Activated CD4-positive, alpha-beta memory T cell treated with anti-CD3 and anti-CD28 coated beads for 36 hours (primary cell): ENCODE measurements at regions not wholly inside any gene's neighbourhood (a gene's known extent, or its start where the extent isn't known, plus 50 kb on each side); places are given as distances from the start of the nearest gene placed in this dataset.
"Not testable (repeated sequence)": the region's sequence is repeated elsewhere in the genome, so short reads cannot be mapped to it uniquely, and the experiment has no call there.

Source experiments
- CTCF ChIA-PET: fragments of 350-600 bp; sonication (Branson Sonifier 250); formaldehyde crosslinking; loops from one replicate; lab custom pipeline; 2021; ENCODE audit warnings: antibody characterized with exemption, inconsistent platforms; lab: Charles Lee
- POLR2A ChIA-PET: fragments of 350-600 bp; sonication (Branson Sonifier 250); formaldehyde crosslinking; loops from one replicate; lab custom pipeline; 2021; ENCODE audit warnings: antibody characterized with exemption; lab: Charles Lee
- DNase-seq: peaks from one replicate; pipeline ENCODE4 v3.0.0-alpha.2; 2020
- H3K27ac Mint-ChIP-seq: one replicate; pipeline ENCODE4 v1.8.0; 2021; ENCODE audit warnings: mixed read lengths
- H3K27me3 Mint-ChIP-seq: one replicate; pipeline ENCODE4 v1.8.0; 2021; ENCODE audit warnings: mixed read lengths
- H3K36me3 Mint-ChIP-seq: one replicate; pipeline ENCODE4 v1.8.0; 2021; ENCODE audit warnings: mixed read lengths
- H3K4me1 Mint-ChIP-seq: one replicate; pipeline ENCODE4 v1.8.0; 2021; ENCODE audit warnings: low read depth, mixed read lengths
- H3K4me3 Mint-ChIP-seq: one replicate; pipeline ENCODE4 v1.8.0; 2021; ENCODE audit warnings: mild to moderate bottlenecking, mixed read lengths
- H3K9me3 Mint-ChIP-seq: one replicate; pipeline ENCODE4 v1.8.0; 2021; ENCODE audit warnings: mixed read lengths
- intact Hi-C: fragments of 100-400 bp; cut with micrococcal nuclease; formaldehyde crosslinking; loops from one replicate; pipeline ENCODE4 v1.15.1; 2023

DNA sequence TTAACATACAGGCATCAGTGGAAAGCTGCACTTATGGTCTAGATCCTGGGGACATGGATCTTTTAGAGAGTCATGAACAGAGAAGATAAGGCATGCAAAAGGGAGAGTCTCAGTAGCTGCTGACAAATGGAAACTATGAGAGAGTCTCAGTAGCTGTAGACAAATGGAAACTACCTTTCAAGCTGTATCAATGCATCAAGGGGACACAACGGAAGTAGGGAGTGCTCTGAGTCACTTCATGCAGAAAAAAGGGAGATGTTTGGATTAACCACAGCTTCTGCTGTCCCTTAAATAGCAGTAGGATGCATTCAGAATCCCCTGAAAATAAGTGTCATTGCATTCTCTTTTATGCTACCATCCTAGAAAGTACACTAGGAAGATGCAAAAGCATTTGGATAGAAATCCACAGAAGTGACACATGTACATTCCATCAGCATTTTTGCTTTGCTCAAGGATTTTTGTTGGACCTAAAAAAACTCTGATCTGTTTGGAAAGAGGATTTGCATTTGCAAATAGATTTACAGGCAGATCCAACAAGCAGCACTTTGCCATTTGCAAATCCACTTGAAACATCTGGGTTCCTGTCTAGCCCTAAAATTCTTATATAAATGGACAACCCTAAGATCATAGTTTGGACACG is 227.5 kb upstream of the LMO3 start:
- DNase-seq: no peak
- H3K4me1 Mint-ChIP-seq: no peaks in the 10 kb centered on the region
- H3K4me3 Mint-ChIP-seq: no peak overlapping the region
- intact Hi-C loops: no loop called here
- no peaks in the 10 kb centered on the region for H3K27me3 Mint-ChIP-seq
- ChIA-PET POLR2A (no interaction called here), CTCF (no interaction called here)
- H3K9me3 Mint-ChIP-seq: peaks cover 16% of the 10 kb centered on the region
- no peaks in the 10 kb centered on the region for H3K36me3 Mint-ChIP-seq
- no peak overlapping the region for H3K27ac Mint-ChIP-seq

DNA sequence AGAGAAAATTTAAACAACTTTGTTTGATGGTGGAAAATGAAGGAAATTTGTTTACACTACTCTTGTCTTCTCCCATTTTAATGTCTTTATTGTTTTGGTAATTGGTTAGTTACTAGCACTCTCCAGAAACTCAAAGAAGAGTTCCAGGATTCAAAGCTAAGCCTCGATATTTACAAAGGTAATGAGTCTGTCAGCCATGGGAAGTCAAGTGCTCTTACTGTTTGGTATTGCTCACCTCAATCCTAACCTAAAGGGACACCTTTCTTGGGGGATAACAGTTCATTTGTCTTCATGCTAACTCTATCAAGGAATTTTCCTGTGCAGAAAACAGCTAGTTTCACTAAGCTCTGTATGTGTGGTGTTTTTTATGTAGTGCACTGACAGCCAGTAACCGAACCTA is 222.9 kb upstream of the LMO3 start:
- Mint-ChIP-seq H3K4me1 (no peaks in the 10 kb centered on the region), H3K27me3 (no peaks in the 10 kb centered on the region), H3K36me3 (no peaks in the 10 kb centered on the region), H3K9me3 (peaks cover 21% of the 10 kb centered on the region), H3K4me3 (no peak overlapping the region), H3K27ac (no peak overlapping the region)
- CTCF ChIA-PET: no interaction called here
- intact Hi-C loops: no loop called here
- no peak for DNase-seq
- POLR2A ChIA-PET: no interaction called here

- H3K27me3 Mint-ChIP-seq: no peaks in the 10 kb centered on the region
- no peak overlapping the region for H3K4me3 Mint-ChIP-seq
- intact Hi-C loops: no loop called here
- H3K4me1 Mint-ChIP-seq: no peaks in the 10 kb centered on the region
- DNase-seq: no peak
- H3K9me3 Mint-ChIP-seq: peaks cover 17% of the 10 kb centered on the region
- H3K36me3 Mint-ChIP-seq: no peaks in the 10 kb centered on the region
- ChIA-PET POLR2A (no interaction called here), CTCF (no interaction called here)
- H3K27ac Mint-ChIP-seq: no peak overlapping the region
These were observed 201.8 kb upstream of the LMO3 start for GRCh38 chr12:16807731-16808130.

DNA sequence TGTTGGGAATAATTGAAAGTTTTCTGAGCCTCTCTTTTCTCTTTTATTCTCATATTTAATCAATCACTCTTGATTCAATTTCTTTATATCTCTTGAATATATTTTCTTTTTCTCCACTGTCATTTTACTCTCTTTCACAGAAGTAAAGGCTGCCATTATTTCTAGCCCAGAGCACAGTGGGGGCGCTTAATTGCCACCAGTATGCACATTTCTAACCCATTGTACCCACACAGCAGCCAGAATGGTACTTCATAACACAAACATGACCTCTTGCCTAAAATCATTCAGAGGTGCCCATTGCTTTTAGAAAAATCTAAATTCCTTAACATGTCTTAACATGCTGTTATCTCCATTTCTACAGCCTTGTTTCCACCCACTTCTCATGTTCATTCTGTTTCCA is 190.2 kb upstream of the LMO3 start:
- CTCF ChIA-PET: no interaction called here
- H3K9me3 Mint-ChIP-seq: peaks cover 19% of the 10 kb centered on the region
- no peak for DNase-seq
- H3K27ac Mint-ChIP-seq: no peak overlapping the region
- H3K36me3 Mint-ChIP-seq: no peaks in the 10 kb centered on the region
- no peaks in the 10 kb centered on the region for H3K4me1 Mint-ChIP-seq
- H3K4me3 Mint-ChIP-seq: no peak overlapping the region
- POLR2A ChIA-PET: no interaction called here
- H3K27me3 Mint-ChIP-seq: no peaks in the 10 kb centered on the region
- intact Hi-C loops: no loop called here

- intact Hi-C loops: no loop called here
- no peak for DNase-seq
- no peaks in the 10 kb centered on the region for H3K4me1 Mint-ChIP-seq
- no peak overlapping the region for H3K27ac Mint-ChIP-seq
- CTCF ChIA-PET: no interaction called here
- POLR2A ChIA-PET: no interaction called here
- no peak overlapping the region for H3K4me3 Mint-ChIP-seq
- peaks cover 11% of the 10 kb centered on the region for H3K9me3 Mint-ChIP-seq
- H3K36me3 Mint-ChIP-seq: no peaks in the 10 kb centered on the region
- H3K27me3 Mint-ChIP-seq: no peaks in the 10 kb centered on the region
These were observed 183.3 kb upstream of the LMO3 start for GRCh38 chr12:16789204-16789790.

GRCh38 chr12:16788506-16789203 is 182.7 kb upstream of the LMO3 start:
- no peak for DNase-seq
- no peak overlapping the region for H3K27ac Mint-ChIP-seq
- ChIA-PET CTCF (no interaction called here), POLR2A (no interaction called here)
- no peaks in the 10 kb centered on the region for H3K4me1 Mint-ChIP-seq
- H3K36me3 Mint-ChIP-seq: no peaks in the 10 kb centered on the region
- intact Hi-C loops: no loop called here
- H3K9me3 Mint-ChIP-seq: peaks cover 11% of the 10 kb centered on the region
- H3K4me3 Mint-ChIP-seq: no peak overlapping the region
- no peaks in the 10 kb centered on the region for H3K27me3 Mint-ChIP-seq

DNA sequence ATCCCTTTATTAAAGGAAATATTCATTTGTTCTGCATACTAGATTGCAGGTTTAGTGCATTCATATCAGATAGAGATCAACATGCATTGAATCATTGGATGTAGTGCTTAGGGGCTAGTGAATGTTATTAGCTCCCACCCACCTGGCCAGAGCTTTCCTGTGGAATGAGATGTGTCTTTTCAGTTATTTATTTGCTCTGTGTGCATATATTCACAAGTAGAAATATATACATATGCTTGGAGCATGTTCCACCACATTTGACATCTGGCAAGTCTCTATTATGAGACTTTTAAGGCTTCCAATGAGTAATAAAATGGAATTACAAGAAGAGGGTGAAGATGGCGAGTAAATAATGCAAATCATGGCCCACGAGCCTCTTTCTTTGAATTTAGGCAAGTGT is 180.0 kb upstream of the LMO3 start:
- no peak for DNase-seq
- peaks cover 3% of the 10 kb centered on the region for H3K9me3 Mint-ChIP-seq
- H3K27ac Mint-ChIP-seq: no peak overlapping the region
- ChIA-PET CTCF (no interaction called here), POLR2A (no interaction called here)
- no peaks in the 10 kb centered on the region for H3K27me3 Mint-ChIP-seq
- H3K36me3 Mint-ChIP-seq: no peaks in the 10 kb centered on the region
- intact Hi-C loops: no loop called here
- no peak overlapping the region for H3K4me3 Mint-ChIP-seq
- no peaks in the 10 kb centered on the region for H3K4me1 Mint-ChIP-seq

GRCh38 chr12:16785524-16785923 is 179.6 kb upstream of the LMO3 start:
- Mint-ChIP-seq H3K27me3 (no peaks in the 10 kb centered on the region), H3K9me3 (peaks cover 3% of the 10 kb centered on the region), H3K27ac (no peak overlapping the region), H3K4me3 (no peak overlapping the region), H3K36me3 (no peaks in the 10 kb centered on the region), H3K4me1 (no peaks in the 10 kb centered on the region)
- intact Hi-C loops: no loop called here
- POLR2A ChIA-PET: no interaction called here
- CTCF ChIA-PET: no interaction called here
- DNase-seq: no peak

- intact Hi-C loops, H3K4me1 Mint-ChIP-seq, CTCF ChIA-PET, H3K36me3 Mint-ChIP-seq, DNase-seq, H3K27me3 Mint-ChIP-seq, H3K4me3 Mint-ChIP-seq, POLR2A ChIA-PET, H3K27ac Mint-ChIP-seq: not testable (repeated sequence)
- H3K9me3 Mint-ChIP-seq: peaks cover 48% of the 10 kb centered on the region
These were observed 163.2 kb upstream of the LMO3 start for GRCh38 chr12:16769129-16769528.

- Mint-ChIP-seq H3K27me3 (no peaks in the 10 kb centered on the region), H3K9me3 (peaks cover 38% of the 10 kb centered on the region), H3K4me3 (no peak overlapping the region), H3K4me1 (no peaks in the 10 kb centered on the region), H3K36me3 (no peaks in the 10 kb centered on the region), H3K27ac (no peak overlapping the region)
- ChIA-PET CTCF (no interaction called here), POLR2A (no interaction called here)
- DNase-seq: no peak
- intact Hi-C loops: no loop called here
These were observed 160.8 kb upstream of the LMO3 start for GRCh38 chr12:16766736-16767135.

- intact Hi-C loops: no loop called here
- ChIA-PET POLR2A (no interaction called here), CTCF (no interaction called here)
- peaks cover 11% of the 10 kb centered on the region for H3K9me3 Mint-ChIP-seq
- no peak overlapping the region for H3K4me3 Mint-ChIP-seq
- DNase-seq: no peak
- no peaks in the 10 kb centered on the region for H3K36me3 Mint-ChIP-seq
- H3K27ac Mint-ChIP-seq: no peak overlapping the region
- H3K4me1 Mint-ChIP-seq: no peaks in the 10 kb centered on the region
- H3K27me3 Mint-ChIP-seq: no peaks in the 10 kb centered on the region
These were observed 157.9 kb upstream of the LMO3 start for GRCh38 chr12:16763901-16764300.

- intact Hi-C loops: no loop called here
- Mint-ChIP-seq H3K9me3 (no peaks in the 10 kb centered on the region), H3K27me3 (no peaks in the 10 kb centered on the region), H3K27ac (no peak overlapping the region), H3K4me3 (no peak overlapping the region), H3K36me3 (no peaks in the 10 kb centered on the region), H3K4me1 (no peaks in the 10 kb centered on the region)
- CTCF ChIA-PET: no interaction called here
- DNase-seq: no peak
- POLR2A ChIA-PET: no interaction called here
These were observed 151.0 kb upstream of the LMO3 start for GRCh38 chr12:16756833-16757555.
